HCT116 (cell line): ENCODE measurements at regions not wholly inside any gene's neighbourhood (a gene's known extent, or its start where the extent isn't known, plus 50 kb on each side); places are given as distances from the start of the nearest gene placed in this dataset.

Experiments used
- ATAC-seq: fragments of 200-7000 bp; cut with Tn5 transposase; 2 replicates; pipeline ENCODE4 v1.9.1; 2020; ENCODE audit warnings: mild to moderate bottlenecking, moderate library complexity
- BruUV-seq: library from RNA; stranded (reverse); fragments of 400-500 nt; replicated peaks from 2 replicates; lab custom pipeline; 2021; lab: Mats Ljungman, UMichigan
- CTCF ChIA-PET: fragments of 300-600 bp; sonication (Branson Sonifier 250); formaldehyde crosslinking; loops from one replicate; lab custom pipeline; 2021; ENCODE audit warnings: antibody characterized with exemption; lab: Charles Lee
- POLR2A ChIA-PET: fragments of 300-600, 350-600 bp; sonication (Branson Sonifier 250); formaldehyde crosslinking; loops from one replicate; lab custom pipeline; 2021; ENCODE audit warnings: antibody characterized with exemption; lab: Charles Lee
- RAD21 ChIA-PET, 2 experiments: fragments of 300-600 bp; sonication (Branson Sonifier 250); formaldehyde crosslinking; loops; one replicate each; lab custom pipeline; 2023; ENCODE audit warnings: low total read pairs in 2 of 2; ENCODE audit not compliant: uncharacterized antibody in 2 of 2, unreplicated experiment in 2 of 2, low non-redundant PET in 1 of 2; lab: Charles Lee
- DNase-seq: peaks from one replicate; pipeline ENCODE4 v3.0.0-alpha.2; 2010; ENCODE audit warnings: low read depth, low spot score
- H2AFZ ChIP-seq: fragments of 200-600 bp; shearing (Covaris generic), sonication (generic); 2 replicates; pipeline ENCODE4 v1.6.1; 2017; ENCODE audit warnings: low read depth, mixed run types, mixed read lengths, antibody characterized with exemption, low read length; ENCODE audit not compliant: poor library complexity, severe bottlenecking
- H3K27ac ChIP-seq: 2 replicates; pipeline ENCODE4 v1.5.1; 2012; ENCODE audit warnings: low read depth, low read length
- H3K27me3 ChIP-seq: fragments of 200-600 bp; sonication (generic); 2 replicates; pipeline ENCODE4 v1.6.1; 2016; ENCODE audit warnings: mixed run types, low read length, mixed read lengths; ENCODE audit not compliant: insufficient read depth
- H3K36me3 ChIP-seq, 2 experiments: fragments of 200-500 bp in 1 of 2; fragments of 200-600 bp in 1 of 2; sonication (Bioruptor generic) in 1 of 2; sonication (generic) in 1 of 2; 2 replicates each; pipeline versions ENCODE4 v1.5.1 to v1.6.1; 2014 to 2016; ENCODE audit warnings: low read length in 2 of 2, inconsistent platforms in 1 of 2, mixed read lengths in 1 of 2, mixed run types in 1 of 2; ENCODE audit not compliant: insufficient read depth in 2 of 2, control insufficient read depth in 1 of 2
- H3K4me1 ChIP-seq, 2 experiments: fragments of 200-600 bp in 1 of 2; sonication (generic) in 1 of 2; 2 replicates each; pipeline versions ENCODE4 v1.5.1 to v1.6.1; 2012 to 2017; ENCODE audit warnings: low read length in 2 of 2, inconsistent platforms in 1 of 2, mild to moderate bottlenecking in 1 of 2, mixed read lengths in 1 of 2, mixed run types in 1 of 2, moderate library complexity in 1 of 2; ENCODE audit not compliant: insufficient read depth in 2 of 2, control insufficient read depth in 1 of 2
- H3K4me2 ChIP-seq: fragments of 200-600 bp; sonication (generic); 2 replicates; pipeline ENCODE4 v1.6.1; 2017; ENCODE audit warnings: mixed run types, low read length, mixed read lengths
- H3K4me3 ChIP-seq, 2 experiments: fragments of 200-600 bp in 1 of 2; sonication (generic) in 1 of 2; replicated peaks in 1 of 2; 2 replicates each; pipeline ENCODE4 v1.5.1; 2011 to 2016; ENCODE audit warnings: low read length in 2 of 2, control low read depth in 1 of 2, low read depth in 1 of 2, mild to moderate bottlenecking in 1 of 2, mixed read lengths in 1 of 2, mixed run types in 1 of 2
- H3K79me2 ChIP-seq: fragments of 200-600 bp; sonication (generic); 2 replicates; pipeline ENCODE4 v1.6.1; 2017; ENCODE audit warnings: mild to moderate bottlenecking, mixed run types, low read length, moderate library complexity, mixed read lengths; ENCODE audit not compliant: insufficient read depth
- H3K9ac ChIP-seq: fragments of 200-600 bp; sonication (generic); 2 replicates; pipeline ENCODE4 v1.6.1; 2016; ENCODE audit warnings: low read length, mixed read lengths
- H3K9me2 ChIP-seq: fragments of 200-600 bp; sonication (generic), shearing (Covaris generic); 2 replicates; pipeline ENCODE4 v1.6.1; 2017; ENCODE audit warnings: mixed run types, mild to moderate bottlenecking, moderate library complexity; ENCODE audit not compliant: insufficient read depth
- H3K9me3 ChIP-seq, 2 experiments: fragments of 200-500 bp in 1 of 2; fragments of 200-600 bp in 1 of 2; sonication (Bioruptor generic) in 1 of 2; sonication (generic) in 1 of 2; 2 replicates each; pipeline ENCODE4 v1.6.1; 2014 to 2017; ENCODE audit warnings: low read length in 2 of 2, mixed read lengths in 2 of 2, inconsistent platforms in 1 of 2, low read depth in 1 of 2, mild to moderate bottlenecking in 1 of 2, mixed run types in 1 of 2, moderate library complexity in 1 of 2; ENCODE audit not compliant: control insufficient read depth in 1 of 2, insufficient read depth in 1 of 2
- H4K20me1 ChIP-seq: fragments of 200-600 bp; sonication (generic), shearing (Covaris generic); 2 replicates; pipeline ENCODE4 v1.6.1; 2017; ENCODE audit warnings: mixed run types, mild to moderate bottlenecking, moderate library complexity; ENCODE audit not compliant: insufficient read depth
- ATF3 ChIP-seq: IDR thresholded peaks from 2 replicates; pipeline ENCODE4 v1.6.1; 2012
- CBX3 ChIP-seq: IDR thresholded peaks from 2 replicates; pipeline ENCODE4 v1.6.1; 2012; ENCODE audit warnings: low read depth
- CEBPB ChIP-seq: IDR thresholded peaks from 2 replicates; pipeline ENCODE4 v1.6.1; 2012; ENCODE audit warnings: low read depth
- CTCF ChIP-seq, 3 experiments: fragments of 200-600 bp in 1 of 3; sonication (generic) in 1 of 3; IDR thresholded peaks in 2 of 3; conservative IDR thresholded peaks in 1 of 3; 2 replicates each; pipeline ENCODE4 v1.5.1; 2012 to 2017; ENCODE audit warnings: low read depth in 2 of 3, low read length in 2 of 3, antibody characterized with exemption in 1 of 3, borderline replicate concordance in 1 of 3, control low read depth in 1 of 3, mild to moderate bottlenecking in 1 of 3, mixed read lengths in 1 of 3, mixed run types in 1 of 3, moderate library complexity in 1 of 3; ENCODE audit not compliant: insufficient read depth in 1 of 3
- EGR1 ChIP-seq: IDR thresholded peaks from 2 replicates; pipeline ENCODE4 v1.6.1; 2012; ENCODE audit warnings: low read depth
- FOSL1 ChIP-seq: IDR thresholded peaks from 2 replicates; pipeline ENCODE4 v1.6.1; 2012; ENCODE audit warnings: low read depth
- POLR2A ChIP-seq: IDR thresholded peaks from 2 replicates; pipeline ENCODE4 v1.7.0; 2011; ENCODE audit warnings: borderline replicate concordance; ENCODE audit not compliant: insufficient read depth, insufficient read length; ENCODE audit errors: extremely low read depth
- RAD21 ChIP-seq: IDR thresholded peaks from 2 replicates; pipeline ENCODE4 v1.6.1; 2012; ENCODE audit warnings: low read depth, mild to moderate bottlenecking
- SIN3A ChIP-seq: IDR thresholded peaks from 2 replicates; pipeline ENCODE4 v1.6.1; 2012; ENCODE audit warnings: low read depth
- SP1 ChIP-seq: IDR thresholded peaks from 2 replicates; pipeline ENCODE4 v1.6.1; 2012; ENCODE audit warnings: low read depth
- SRF ChIP-seq: IDR thresholded peaks from 2 replicates; pipeline ENCODE4 v1.6.1; 2012; ENCODE audit warnings: low read depth
- YY1 ChIP-seq: IDR thresholded peaks from 2 replicates; pipeline ENCODE4 v1.6.1; 2011; ENCODE audit warnings: low read length, low read depth, moderate library complexity, mild to moderate bottlenecking; ENCODE audit not compliant: insufficient replicate concordance; ENCODE audit errors: extremely low read depth
- ZBTB33 ChIP-seq: IDR thresholded peaks from 2 replicates; pipeline ENCODE4 v1.6.1; 2011; ENCODE audit warnings: mild to moderate bottlenecking, low read length, moderate library complexity; ENCODE audit not compliant: insufficient replicate concordance; ENCODE audit errors: extremely low read depth
- ZFX ChIP-seq: fragments of 450-650 bp; IDR thresholded peaks from 2 replicates; pipeline ENCODE4 v1.6.1; 2017
- ZNF274 ChIP-seq: fragments of 200-500 bp; sonication (Bioruptor generic); IDR thresholded peaks from 2 replicates; pipeline ENCODE4 v1.6.1; 2014; ENCODE audit warnings: mild to moderate bottlenecking, low read depth, low read length, inconsistent platforms
- intact Hi-C: fragments of 100-400 bp; cut with micrococcal nuclease; formaldehyde crosslinking; loops from 2 replicates; pipeline ENCODE4 v1.10.0; 2022

GRCh38 chr3:144039661-144040060 is 68.0 kb downstream of the DIPK2A start:
- Histone ChIP-seq H3K4me2 (0 out of 2 replicates have a peak overlapping the region, but pooled peaks have one; percentile 18), H4K20me1 (no peaks in the 10 kb centered on the region), H3K9me3 (no peaks in the 10 kb centered on the region), H3K9ac (no peak overlapping the region), H3K36me3 (no peaks in the 10 kb centered on the region), H3K4me3 (no peak overlapping the region), H3K27ac (no peak overlapping the region), H3K4me1 (peaks cover 0 to 10% of the 10 kb centered on the region in 2 experiments; a peak in 2 of 4 replicates), H3K79me2 (no peaks in the 10 kb centered on the region), H3K9me2 (no peaks in the 10 kb centered on the region), H3K27me3 (no peaks in the 10 kb centered on the region), H2AFZ (no peak overlapping the region)
- TF ChIP-seq POLR2A (no peak), FOSL1 (peak; percentile 39; the same call in 1 of the 2 replicates), EGR1 (no peak), SP1 (0 out of 2 replicates have a peak, but pooled peaks have one; percentile 9), YY1 (no peak), RAD21 (no peak), SRF (no peak)
- RAD21 ChIA-PET: no interaction called here
- no TSS peak for BruUV-seq
- peak; percentile 44; the same call in 1 of the 2 replicates for ATAC-seq
- CTCF ChIA-PET: no interaction called here
- intact Hi-C loops: no loop called here
- POLR2A ChIA-PET: no interaction called here
- DNase-seq: no peak

GRCh38 chr3:144041960-144042556 is 70.4 kb downstream of the DIPK2A start:
- CTCF ChIA-PET: no interaction called here
- RAD21 ChIA-PET: no interaction called here
- no peak overlapping the region for H3K27ac ChIP-seq
- H3K9ac ChIP-seq: no peak overlapping the region
- no peaks in the 10 kb centered on the region for H3K9me3 ChIP-seq
- no peaks in the 10 kb centered on the region for H3K79me2 ChIP-seq
- intact Hi-C loops: no loop called here
- no peaks in the 10 kb centered on the region for H3K9me2 ChIP-seq
- no peaks in the 10 kb centered on the region for H3K36me3 ChIP-seq
- H4K20me1 ChIP-seq: no peaks in the 10 kb centered on the region
- no TSS peak for BruUV-seq
- no peak for TF ChIP-seq SIN3A
- no peak for TF ChIP-seq ZBTB33
- no peak for TF ChIP-seq ZNF274
- no peak for TF ChIP-seq SP1
- no peak for TF ChIP-seq EGR1
- TF ChIP-seq ZFX: no peak
- TF ChIP-seq CBX3: no peak
- no peak for TF ChIP-seq CEBPB
- TF ChIP-seq POLR2A: no peak
- no peak for TF ChIP-seq SRF
- TF ChIP-seq RAD21: no peak
- TF ChIP-seq YY1: no peak
- no peak for TF ChIP-seq ATF3
- no peak for TF ChIP-seq CTCF (IDR thresholded peaks at IDR 0.05 in 2 of 3, conservative IDR thresholded peaks at IDR 0.05 in 1 of 3; ENCODE audit: borderline replicate concordance in 1 of 3, insufficient read depth in 1 of 3, low read depth in 2 of 3, low read length in 2 of 3)
- H2AFZ ChIP-seq: no peak overlapping the region
- POLR2A ChIA-PET: no interaction called here
- ATAC-seq (no peak), DNase-seq (no peak)
- H3K4me2 ChIP-seq: no peak overlapping the region
- H3K4me1 ChIP-seq: peaks cover 0 to 10% of the 10 kb centered on the region in 2 experiments; a peak in 2 of 4 replicates
- H3K27me3 ChIP-seq: no peaks in the 10 kb centered on the region
- no peak overlapping the region for H3K4me3 ChIP-seq
